SU-DHL-6 (cell line): ENCODE measurements at regions not wholly inside any gene's neighbourhood (a gene's known extent, or its start where the extent isn't known, plus 50 kb on each side); places are given as distances from the start of the nearest gene placed in this dataset.

Experiments used
- H2AFZ ChIP-seq: fragments of 200-600 bp; sonication (generic); 2 replicates; pipeline ENCODE4 v1.6.1; 2014; ENCODE audit warnings: low read depth, mild to moderate bottlenecking, moderate library complexity, mixed read lengths, antibody characterized with exemption, low read length; ENCODE audit not compliant: severe bottlenecking
- H3F3A ChIP-seq: fragments of 200-600 bp; shearing (Covaris generic); 2 replicates; pipeline ENCODE4 v1.6.0; 2016; ENCODE audit warnings: antibody characterized with exemption, mild to moderate bottlenecking; ENCODE audit not compliant: insufficient read depth
- H3K27ac ChIP-seq: fragments of 200-600 bp; sonication (generic); 2 replicates; pipeline ENCODE4 v1.5.1; 2016; ENCODE audit warnings: low read depth, mild to moderate bottlenecking, low read length, moderate library complexity, mixed read lengths
- H3K27me3 ChIP-seq: fragments of 200-600 bp; sonication (generic), shearing (Covaris generic); 2 replicates; pipeline ENCODE4 v1.6.0; 2014; ENCODE audit warnings: mild to moderate bottlenecking, low read length
- H3K36me3 ChIP-seq: fragments of 200-600 bp; sonication (generic); 2 replicates; pipeline ENCODE4 v1.6.1; 2014; ENCODE audit warnings: mild to moderate bottlenecking, low read length, mixed read lengths
- H3K4me2 ChIP-seq: fragments of 300-600, 200-600 bp; shearing (Covaris generic), sonication (generic); 2 replicates; pipeline ENCODE4 v1.6.0; 2014; ENCODE audit warnings: low read length, low read depth, mild to moderate bottlenecking; ENCODE audit not compliant: poor library complexity, severe bottlenecking
- H3K4me3 ChIP-seq: fragments of 200-600 bp; sonication (generic); 2 replicates; pipeline ENCODE4 v1.5.1; 2014; ENCODE audit warnings: antibody characterized with exemption, low read length, mild to moderate bottlenecking, mixed read lengths; ENCODE audit not compliant: insufficient read depth, poor library complexity, severe bottlenecking
- H3K79me2 ChIP-seq: fragments of 200-600 bp; sonication (generic); 2 replicates; pipeline ENCODE4 v1.6.1; 2014; ENCODE audit warnings: mild to moderate bottlenecking, low read length, moderate library complexity; ENCODE audit not compliant: insufficient read depth
- H3K9ac ChIP-seq: fragments of 200-600 bp; sonication (generic); 2 replicates; pipeline ENCODE4 v1.7.0; 2014; ENCODE audit warnings: mild to moderate bottlenecking, low read length
- H3K9me2 ChIP-seq: fragments of 200-600 bp; sonication (generic); replicated peaks from 2 replicates; pipeline ENCODE4 v1.6.1; 2014; ENCODE audit warnings: low read length; ENCODE audit not compliant: insufficient read depth
- H3K9me3 ChIP-seq: fragments of 200-600 bp; sonication (generic); 2 replicates; pipeline ENCODE4 v1.6.1; 2014; ENCODE audit warnings: low read length, mixed read lengths; ENCODE audit not compliant: insufficient read depth
- H4K20me1 ChIP-seq: fragments of 200-600 bp; sonication (generic); 2 replicates; pipeline ENCODE4 v1.6.1; 2014; ENCODE audit warnings: low read depth, mild to moderate bottlenecking, antibody characterized with exemption, low read length, moderate library complexity, mixed read lengths
- EZH2phosphoT487 ChIP-seq: fragments of 200-600 bp; sonication (generic), shearing (Covaris generic); conservative IDR thresholded peaks from 2 replicates; pipeline ENCODE4 v1.6.1; 2018; ENCODE audit warnings: mild to moderate bottlenecking, antibody characterized with exemption, low read length, moderate library complexity, mixed read lengths
- TF ChIP-seq, protein P1 (sequence below): fragments of 200-600 bp; sonication (generic); IDR thresholded peaks from one replicate; pipeline ENCODE4 v1.5.1; 2017; ENCODE audit warnings: antibody characterized with exemption, mild to moderate bottlenecking, low read length, moderate library complexity; ENCODE audit not compliant: insufficient read depth, poor library complexity, severe bottlenecking

DNA sequence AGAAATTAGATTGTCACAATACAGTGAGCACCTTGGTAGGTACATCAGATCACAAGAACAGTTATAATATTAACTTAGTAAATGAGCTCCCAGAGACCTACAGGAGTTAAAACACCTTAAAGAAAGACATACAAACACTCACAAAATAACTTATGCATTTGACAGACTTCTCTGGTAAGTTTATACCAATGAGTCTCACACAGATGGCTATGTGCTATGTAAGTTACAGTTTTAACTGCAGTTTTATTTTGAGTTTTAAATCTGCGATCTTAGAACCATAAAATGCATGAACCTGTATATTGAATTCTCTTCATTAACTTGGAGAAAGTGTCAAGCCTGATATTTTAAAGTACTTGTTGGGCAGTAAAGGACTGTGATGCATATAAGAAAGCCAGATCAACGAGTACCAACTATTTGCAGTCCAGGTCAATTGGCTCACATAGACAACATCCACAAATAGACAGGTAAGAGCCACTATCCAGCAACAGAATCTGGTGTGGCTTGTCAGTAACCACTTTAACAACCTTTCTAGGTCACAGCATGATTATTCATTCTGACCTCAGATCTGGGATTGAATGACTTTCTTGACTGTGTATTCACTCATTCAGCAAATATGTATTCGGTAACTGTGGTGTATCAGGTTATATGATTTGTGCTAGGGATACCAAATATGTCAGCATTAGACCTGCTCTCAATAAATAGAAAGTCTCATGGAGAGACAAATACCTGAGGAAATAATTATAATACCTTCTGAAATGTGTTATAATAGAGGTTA lies 856.6 kb upstream of the MGAT4C start:
- H3K9ac ChIP-seq: no peak overlapping the region
- no peaks in the 10 kb centered on the region for H3K79me2 ChIP-seq
- H3K4me2 ChIP-seq: no peak overlapping the region
- H3K9me2 ChIP-seq: no peaks in the 10 kb centered on the region
- H3K9me3 ChIP-seq: no peaks in the 10 kb centered on the region
- no peaks in the 10 kb centered on the region for H3K27me3 ChIP-seq
- H2AFZ ChIP-seq: no peak overlapping the region
- H3F3A ChIP-seq: no peaks in the 10 kb centered on the region
- H3K36me3 ChIP-seq: no peaks in the 10 kb centered on the region
- TF ChIP-seq, protein P1, sequence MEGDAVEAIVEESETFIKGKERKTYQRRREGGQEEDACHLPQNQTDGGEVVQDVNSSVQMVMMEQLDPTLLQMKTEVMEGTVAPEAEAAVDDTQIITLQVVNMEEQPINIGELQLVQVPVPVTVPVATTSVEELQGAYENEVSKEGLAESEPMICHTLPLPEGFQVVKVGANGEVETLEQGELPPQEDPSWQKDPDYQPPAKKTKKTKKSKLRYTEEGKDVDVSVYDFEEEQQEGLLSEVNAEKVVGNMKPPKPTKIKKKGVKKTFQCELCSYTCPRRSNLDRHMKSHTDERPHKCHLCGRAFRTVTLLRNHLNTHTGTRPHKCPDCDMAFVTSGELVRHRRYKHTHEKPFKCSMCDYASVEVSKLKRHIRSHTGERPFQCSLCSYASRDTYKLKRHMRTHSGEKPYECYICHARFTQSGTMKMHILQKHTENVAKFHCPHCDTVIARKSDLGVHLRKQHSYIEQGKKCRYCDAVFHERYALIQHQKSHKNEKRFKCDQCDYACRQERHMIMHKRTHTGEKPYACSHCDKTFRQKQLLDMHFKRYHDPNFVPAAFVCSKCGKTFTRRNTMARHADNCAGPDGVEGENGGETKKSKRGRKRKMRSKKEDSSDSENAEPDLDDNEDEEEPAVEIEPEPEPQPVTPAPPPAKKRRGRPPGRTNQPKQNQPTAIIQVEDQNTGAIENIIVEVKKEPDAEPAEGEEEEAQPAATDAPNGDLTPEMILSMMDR: no peak
- TF ChIP-seq EZH2phosphoT487: no peak
- no peak overlapping the region for H3K4me3 ChIP-seq
- H3K27ac ChIP-seq: no peak overlapping the region
- H4K20me1 ChIP-seq: no peaks in the 10 kb centered on the region

DNA sequence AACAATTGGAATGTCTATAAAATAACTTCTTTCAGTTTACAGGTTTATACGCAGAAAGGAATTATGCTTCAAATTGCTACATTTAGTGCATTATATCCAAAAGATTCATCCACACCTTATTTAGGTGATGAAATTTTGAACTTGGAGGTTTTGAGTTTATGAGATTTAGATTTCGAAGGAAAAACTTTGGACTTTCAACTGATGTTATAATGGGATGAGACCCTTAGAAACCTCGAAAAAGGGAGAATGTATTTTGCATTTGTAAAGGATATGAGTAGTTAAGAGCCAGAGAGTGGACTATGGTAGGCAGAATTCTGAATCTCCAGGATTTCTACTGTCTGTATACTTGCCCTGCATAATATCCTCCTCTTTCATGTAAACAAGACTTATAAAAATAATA lies 851.6 kb upstream of the MGAT4C start:
- H3K27me3 ChIP-seq: no peaks in the 10 kb centered on the region
- H2AFZ ChIP-seq: no peak overlapping the region
- no peaks in the 10 kb centered on the region for H3K9me2 ChIP-seq
- no peak overlapping the region for H3K9ac ChIP-seq
- no peaks in the 10 kb centered on the region for H3K79me2 ChIP-seq
- no peaks in the 10 kb centered on the region for H4K20me1 ChIP-seq
- H3K36me3 ChIP-seq: no peaks in the 10 kb centered on the region
- TF ChIP-seq, protein P1: no peak
- TF ChIP-seq EZH2phosphoT487: no peak
- no peak overlapping the region for H3K27ac ChIP-seq
- no peaks in the 10 kb centered on the region for H3K9me3 ChIP-seq
- no peak overlapping the region for H3K4me2 ChIP-seq
- no peaks in the 10 kb centered on the region for H3F3A ChIP-seq
- no peak overlapping the region for H3K4me3 ChIP-seq

DNA sequence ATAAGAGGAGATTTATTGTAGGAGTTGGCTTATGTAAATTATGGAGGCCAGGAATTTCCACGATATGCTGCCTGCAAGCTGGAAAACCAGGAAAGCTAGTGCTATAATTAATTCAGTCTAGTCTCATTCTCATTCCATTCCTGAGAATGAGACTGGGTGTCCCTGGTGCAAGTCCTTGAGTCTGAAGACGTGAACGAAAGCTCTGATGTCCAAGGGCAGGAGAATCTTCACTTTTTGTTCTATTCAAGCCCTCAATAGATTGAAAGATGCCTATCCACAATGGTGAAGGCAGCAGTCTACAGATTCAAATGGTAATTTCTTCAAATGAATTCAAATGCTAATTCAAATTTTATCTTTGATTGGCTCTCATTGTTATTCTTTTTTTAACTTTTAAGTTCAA lies 851.1 kb upstream of the MGAT4C start:
- no peaks in the 10 kb centered on the region for H3K36me3 ChIP-seq
- no peaks in the 10 kb centered on the region for H3K9me3 ChIP-seq
- H3K27me3 ChIP-seq: no peaks in the 10 kb centered on the region
- no peak overlapping the region for H3K27ac ChIP-seq
- H2AFZ ChIP-seq: no peak overlapping the region
- H4K20me1 ChIP-seq: no peaks in the 10 kb centered on the region
- H3K4me2 ChIP-seq: no peak overlapping the region
- no peak overlapping the region for H3K4me3 ChIP-seq
- no peaks in the 10 kb centered on the region for H3K79me2 ChIP-seq
- TF ChIP-seq, protein P1: no peak
- TF ChIP-seq EZH2phosphoT487: no peak
- H3F3A ChIP-seq: no peaks in the 10 kb centered on the region
- no peaks in the 10 kb centered on the region for H3K9me2 ChIP-seq
- H3K9ac ChIP-seq: no peak overlapping the region
